HEK293T (cell line): ENCODE measurements at regions not wholly inside any gene's neighbourhood (a gene's known extent, or its start where the extent isn't known, plus 50 kb on each side); places are given as distances from the start of the nearest gene placed in this dataset.

Experiments
- ARNT ChIP-seq: fragments of 450-650 bp; IDR thresholded peaks from 2 replicates; pipeline ENCODE4 v1.6.1; 2017; ENCODE audit warnings: mild to moderate bottlenecking
- BHLHE40 ChIP-seq: fragments of 450-650 bp; IDR thresholded peaks from 2 replicates; pipeline ENCODE4 v1.6.1; 2016; ENCODE audit warnings: mild to moderate bottlenecking, moderate library complexity, borderline replicate concordance
- CTBP1 ChIP-seq: fragments of 450-650 bp; IDR thresholded peaks from 2 replicates; pipeline ENCODE4 v1.6.1; 2016; ENCODE audit warnings: borderline replicate concordance
- ELF4 ChIP-seq: fragments of 450-650 bp; IDR thresholded peaks from 2 replicates; pipeline ENCODE4 v1.6.1; 2017; ENCODE audit warnings: antibody characterized with exemption
- FOXM1 ChIP-seq: fragments of 450-650 bp; IDR thresholded peaks from 2 replicates; pipeline ENCODE4 v1.6.1; 2017; ENCODE audit warnings: mild to moderate bottlenecking, borderline replicate concordance
- PKNOX1 ChIP-seq: fragments of 450-650 bp; IDR thresholded peaks from 2 replicates; pipeline ENCODE4 v1.6.1; 2016
- SP1 ChIP-seq: fragments of 450-650 bp; IDR thresholded peaks from 2 replicates; pipeline ENCODE4 v1.6.1; 2017
- SUZ12 ChIP-seq: fragments of 450-650 bp; IDR thresholded peaks from 2 replicates; pipeline ENCODE4 v1.6.1; 2016; ENCODE audit warnings: mild to moderate bottlenecking
- ZNF384 ChIP-seq: fragments of 450-650 bp; IDR thresholded peaks from 2 replicates; pipeline ENCODE4 v1.6.1; 2016

GRCh38 chr13:59566561-59566960 lies 597.2 kb downstream of the DIAPH3 start:
- TF ChIP-seq ARNT (no peak), PKNOX1 (no peak), SUZ12 (no peak), CTBP1 (no peak), ZNF384 (no peak), FOXM1 (no peak), SP1 (no peak), BHLHE40 (no peak), ELF4 (no peak)
